ENCODE measurements at regions not wholly inside any gene's neighbourhood (a gene's known extent, or its start where the extent isn't known, plus 50 kb on each side); places are given as distances from the start of the nearest gene placed in this dataset.

GRCh38 chr9:30506749-30507148 is 1877.7 kb upstream of the ACO1 start:
- Histone ChIP-seq H2AFZ (ENCODE audit: low read length) (no peak overlapping the region), H3K36me3 (ENCODE audit: insufficient read depth, low read length) (no peaks in the 10 kb centered on the region), H3K9me2 (replicated peaks; ENCODE audit: low read depth, low read length) (no peaks in the 10 kb centered on the region), H4K20me1 (ENCODE audit: insufficient read depth, low read length, poor library complexity, severe bottlenecking) (no peaks in the 10 kb centered on the region), H3K27me3 (ENCODE audit: insufficient read depth, low read length, poor library complexity, severe bottlenecking) (no peaks in the 10 kb centered on the region), H3K4me1 (ENCODE audit: insufficient read depth, low read length, poor library complexity, severe bottlenecking) (no peaks in the 10 kb centered on the region), H3K4me2 (ENCODE audit: low read depth, low read length, poor library complexity, severe bottlenecking) (no peak overlapping the region), H3K4me3 (ENCODE audit: low read length, poor library complexity, severe bottlenecking) (no peak overlapping the region), H3K79me2 (ENCODE audit: insufficient read depth, low read length) (no peaks in the 10 kb centered on the region), H3K9ac (ENCODE audit: low read depth, low read length, poor library complexity, severe bottlenecking) (no peak overlapping the region), H3F3A (ENCODE audit: low read depth) (no peaks in the 10 kb centered on the region), H3K9me3 (ENCODE audit: insufficient read depth, low read depth, low read length) (no peaks in the 10 kb centered on the region)
- TF ChIP-seq EZH2phosphoT487 (IDR thresholded peaks at IDR 0.05; ENCODE audit: borderline replicate concordance) (no peak), CTCF (conservative IDR thresholded peaks at IDR 0.05; ENCODE audit: low read length) (no peak)

GRCh38 chr9:30507166-30507565 is 1877.3 kb upstream of the ACO1 start:
- Histone ChIP-seq H3F3A (ENCODE audit: low read depth) (no peaks in the 10 kb centered on the region), H3K4me3 (ENCODE audit: low read length, poor library complexity, severe bottlenecking) (no peak overlapping the region), H3K36me3 (ENCODE audit: insufficient read depth, low read length) (no peaks in the 10 kb centered on the region), H3K9me2 (replicated peaks; ENCODE audit: low read depth, low read length) (no peaks in the 10 kb centered on the region), H4K20me1 (ENCODE audit: insufficient read depth, low read length, poor library complexity, severe bottlenecking) (no peaks in the 10 kb centered on the region), H3K4me1 (ENCODE audit: insufficient read depth, low read length, poor library complexity, severe bottlenecking) (no peaks in the 10 kb centered on the region), H3K27me3 (ENCODE audit: insufficient read depth, low read length, poor library complexity, severe bottlenecking) (no peaks in the 10 kb centered on the region), H3K79me2 (ENCODE audit: insufficient read depth, low read length) (no peaks in the 10 kb centered on the region), H3K9me3 (ENCODE audit: insufficient read depth, low read depth, low read length) (no peaks in the 10 kb centered on the region), H3K4me2 (ENCODE audit: low read depth, low read length, poor library complexity, severe bottlenecking) (no peak overlapping the region), H2AFZ (ENCODE audit: low read length) (no peak overlapping the region), H3K9ac (ENCODE audit: low read depth, low read length, poor library complexity, severe bottlenecking) (no peak overlapping the region)
- no peak for TF ChIP-seq CTCF (conservative IDR thresholded peaks at IDR 0.05; ENCODE audit: low read length)
- TF ChIP-seq EZH2phosphoT487 (IDR thresholded peaks at IDR 0.05; ENCODE audit: borderline replicate concordance), result no peak

GRCh38 chr9:30511666-30512065 is 1872.8 kb upstream of the ACO1 start:
- no peaks in the 10 kb centered on the region for H3K9me3 ChIP-seq (ENCODE audit: insufficient read depth, low read depth, low read length)
- no peak for TF ChIP-seq CTCF (conservative IDR thresholded peaks at IDR 0.05; ENCODE audit: low read length)
- no peak for TF ChIP-seq EZH2phosphoT487 (IDR thresholded peaks at IDR 0.05; ENCODE audit: borderline replicate concordance)
- no peaks in the 10 kb centered on the region for H3K4me1 ChIP-seq (ENCODE audit: insufficient read depth, low read length, poor library complexity, severe bottlenecking)
- H2AFZ ChIP-seq (ENCODE audit: low read length), result no peak overlapping the region
- no peak overlapping the region for H3K4me2 ChIP-seq (ENCODE audit: low read depth, low read length, poor library complexity, severe bottlenecking)
- H3K79me2 ChIP-seq (ENCODE audit: insufficient read depth, low read length), result no peaks in the 10 kb centered on the region
- no peaks in the 10 kb centered on the region for H3F3A ChIP-seq (ENCODE audit: low read depth)
- no peaks in the 10 kb centered on the region for H3K36me3 ChIP-seq (ENCODE audit: insufficient read depth, low read length)
- H4K20me1 ChIP-seq (ENCODE audit: insufficient read depth, low read length, poor library complexity, severe bottlenecking), result no peaks in the 10 kb centered on the region
- no peaks in the 10 kb centered on the region for H3K9me2 ChIP-seq (replicated peaks; ENCODE audit: low read depth, low read length)
- no peak overlapping the region for H3K9ac ChIP-seq (ENCODE audit: low read depth, low read length, poor library complexity, severe bottlenecking)
- H3K27me3 ChIP-seq (ENCODE audit: insufficient read depth, low read length, poor library complexity, severe bottlenecking), result no peaks in the 10 kb centered on the region
- no peak overlapping the region for H3K4me3 ChIP-seq (ENCODE audit: low read length, poor library complexity, severe bottlenecking)

All from Loucy (cell line).